GM18907 (cell line): ENCODE measurements at regions not wholly inside any gene's neighbourhood (a gene's known extent, or its start where the extent isn't known, plus 50 kb on each side); places are given as distances from the start of the nearest gene placed in this dataset.
"Not testable (repeated sequence)": the region's sequence is repeated elsewhere in the genome, so short reads cannot be mapped to it uniquely, and the experiment has no call there.

Source experiments
- ATAC-seq: cut with Tn5 transposase; IDR thresholded peaks from one replicate; pipeline ENCODE4 v1.9.1; 2021; ENCODE audit warnings: mild to moderate bottlenecking, moderate library complexity; ENCODE audit not compliant: unreplicated experiment

GRCh38 chr18:29465526-29465925 lies 1288.6 kb upstream of the CDH2 start:
- no peak for ATAC-seq

- ATAC-seq, result no peak
Measured at GRCh38 chr18:29459972-29460371, 1283.0 kb upstream of the CDH2 start.

DNA sequence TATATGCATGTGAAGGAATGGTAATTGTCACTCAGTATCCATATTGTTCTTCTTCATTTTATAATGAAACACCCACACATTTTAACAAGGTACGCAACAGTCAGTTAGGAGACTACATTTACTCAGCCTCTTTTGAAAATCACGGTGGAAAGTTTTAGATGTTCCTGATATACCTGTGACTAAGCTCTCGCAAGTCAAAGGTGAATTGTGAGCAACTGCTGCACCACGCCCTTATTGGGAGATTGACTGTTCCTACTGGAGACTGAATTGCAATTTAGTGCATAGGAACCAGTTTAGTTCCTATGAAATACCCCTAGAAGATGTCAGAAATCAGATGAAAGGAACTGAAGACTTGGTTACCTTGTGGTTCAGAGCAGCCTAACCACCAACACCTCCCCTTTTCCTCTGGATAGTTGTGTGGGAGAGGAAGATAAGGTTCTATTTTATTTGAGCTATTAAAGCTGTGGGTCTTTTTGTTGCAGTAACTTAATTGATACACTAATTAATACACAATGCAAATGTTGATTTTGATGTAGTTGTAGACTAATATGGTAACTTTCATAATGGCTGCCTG lies 1280.5 kb upstream of the CDH2 start:
- ATAC-seq, result no peak

GRCh38 chr18:29449424-29449823 lies 1272.5 kb upstream of the CDH2 start:
- ATAC-seq, result no peak

DNA sequence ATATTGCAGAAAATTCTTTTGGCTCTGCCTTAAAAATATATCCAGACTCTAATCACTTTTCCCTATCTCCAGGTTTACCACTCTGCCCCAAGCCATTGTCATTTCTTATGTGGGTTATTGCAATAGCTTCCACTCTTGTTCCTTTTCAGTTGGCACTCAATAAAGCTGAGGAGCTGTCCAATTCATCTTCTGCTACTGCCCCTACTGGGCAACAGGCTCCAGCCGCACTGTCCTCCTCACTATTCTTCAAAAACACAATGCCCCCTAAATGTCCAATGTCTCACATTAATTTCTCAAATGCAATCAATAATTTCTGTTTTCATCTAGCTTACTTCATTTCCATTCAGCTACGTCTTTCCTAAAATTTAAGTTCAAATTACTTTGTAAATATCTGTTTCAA lies 1262.5 kb upstream of the CDH2 start:
- no peak for ATAC-seq

- ATAC-seq, result no peak
Measured at GRCh38 chr18:29436459-29436858, 1259.5 kb upstream of the CDH2 start.

DNA sequence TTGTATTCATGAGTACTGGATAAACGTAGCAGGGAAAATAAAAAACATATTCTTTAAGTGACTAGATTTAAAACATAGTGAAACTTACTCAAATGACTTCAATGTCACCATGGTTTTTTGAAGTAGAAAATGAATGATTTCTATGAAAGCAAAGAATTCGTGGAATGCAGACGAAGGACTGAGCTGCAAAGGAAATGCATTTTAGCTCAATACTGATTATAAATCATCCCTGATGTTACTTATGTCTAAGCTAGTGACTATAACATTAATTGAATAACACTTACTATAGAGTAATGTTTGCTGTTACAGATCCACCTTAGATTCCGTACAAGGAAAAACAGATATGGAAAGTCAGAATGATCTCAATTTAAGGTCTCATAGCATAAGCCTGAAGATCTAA lies 1257.7 kb upstream of the CDH2 start:
- ATAC-seq, result no peak

GRCh38 chr18:29430416-29430815 lies 1253.5 kb upstream of the CDH2 start:
- no peak for ATAC-seq

DNA sequence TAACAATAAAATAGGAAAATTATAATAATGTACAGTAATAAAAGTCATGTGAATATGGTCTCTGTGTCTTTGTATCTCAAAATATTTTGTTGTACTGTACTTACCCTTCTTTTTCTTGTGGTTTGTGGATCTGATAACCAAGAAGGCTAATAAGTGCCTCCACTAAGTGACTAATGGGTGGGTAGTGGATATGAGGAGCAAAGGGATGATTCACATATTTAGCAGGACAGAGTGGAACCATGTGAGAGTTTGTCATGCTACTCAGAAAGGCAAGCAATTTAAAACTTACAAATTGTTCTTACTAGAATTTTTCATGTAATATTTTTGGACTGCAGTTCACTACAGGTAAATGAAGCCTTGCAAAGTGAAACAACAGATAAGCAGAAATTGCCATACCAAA lies 1241.2 kb upstream of the CDH2 start:
- ATAC-seq, result no peak

- ATAC-seq, result no peak
Measured at GRCh38 chr18:29406996-29407395, 1230.1 kb upstream of the CDH2 start.

DNA sequence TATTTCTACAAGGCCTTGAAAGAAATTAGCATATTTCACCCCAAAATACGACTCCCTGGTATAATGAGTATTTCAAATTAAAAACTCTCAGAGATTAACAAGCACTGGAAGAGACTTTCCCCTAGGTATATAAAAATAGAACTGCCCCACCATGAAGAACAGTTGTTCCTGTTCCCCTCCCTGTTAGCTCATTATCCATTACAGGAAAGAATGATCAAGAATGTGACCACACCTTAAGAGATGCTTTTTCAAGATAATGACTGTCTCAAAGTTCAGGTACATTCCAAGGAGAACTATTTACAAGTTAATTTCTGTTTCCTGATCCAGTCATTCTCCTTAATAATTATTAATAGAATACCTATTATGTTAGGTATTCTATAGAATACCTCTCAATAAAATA lies 1220.6 kb upstream of the CDH2 start:
- no peak for ATAC-seq

- peak; percentile 50 for ATAC-seq
Measured at GRCh38 chr18:29383311-29384273, 1206.7 kb upstream of the CDH2 start.

DNA sequence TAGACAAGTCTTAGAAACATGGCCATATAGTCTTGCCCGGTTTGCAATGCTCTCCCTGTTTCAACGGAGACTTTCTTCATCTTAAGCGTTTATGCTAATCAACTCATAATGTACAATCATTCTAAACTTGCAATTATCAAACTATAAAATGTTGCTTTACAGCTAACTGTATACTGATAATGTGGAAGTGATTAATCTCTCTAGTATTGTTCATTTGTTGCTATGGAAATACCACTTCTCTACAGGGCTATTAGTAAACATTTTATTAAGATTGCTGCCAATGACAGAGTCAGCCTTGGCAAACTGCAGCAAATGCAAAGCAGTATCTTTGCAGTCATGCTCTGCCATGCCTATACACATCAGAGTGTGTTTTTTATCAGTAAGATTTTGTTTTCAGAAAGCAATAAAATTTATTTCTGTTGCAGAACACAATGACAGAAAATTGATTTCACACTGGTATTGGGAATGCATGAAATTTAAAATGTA lies 1201.8 kb upstream of the CDH2 start:
- no peak for ATAC-seq

GRCh38 chr18:29377346-29377745 lies 1200.4 kb upstream of the CDH2 start:
- ATAC-seq, result no peak

DNA sequence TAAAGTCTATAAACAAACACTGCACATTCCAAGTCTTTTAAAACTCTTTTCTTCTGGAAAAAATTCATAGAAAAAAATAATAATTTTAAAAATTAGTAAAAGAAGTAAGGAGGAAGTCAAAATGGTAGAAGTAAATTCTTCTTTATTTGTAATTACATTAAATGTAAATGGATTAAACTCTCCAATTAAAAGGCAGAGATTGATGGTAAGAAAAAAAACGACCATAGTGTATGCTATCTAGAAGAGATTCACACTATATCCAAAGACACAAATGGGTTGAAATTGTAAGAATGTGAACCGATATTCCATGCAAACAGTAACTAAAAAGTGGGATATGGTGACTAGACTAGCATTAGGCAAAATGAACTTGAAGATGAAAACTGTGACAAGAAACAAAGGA lies 1196.1 kb upstream of the CDH2 start:
- no peak for ATAC-seq

DNA sequence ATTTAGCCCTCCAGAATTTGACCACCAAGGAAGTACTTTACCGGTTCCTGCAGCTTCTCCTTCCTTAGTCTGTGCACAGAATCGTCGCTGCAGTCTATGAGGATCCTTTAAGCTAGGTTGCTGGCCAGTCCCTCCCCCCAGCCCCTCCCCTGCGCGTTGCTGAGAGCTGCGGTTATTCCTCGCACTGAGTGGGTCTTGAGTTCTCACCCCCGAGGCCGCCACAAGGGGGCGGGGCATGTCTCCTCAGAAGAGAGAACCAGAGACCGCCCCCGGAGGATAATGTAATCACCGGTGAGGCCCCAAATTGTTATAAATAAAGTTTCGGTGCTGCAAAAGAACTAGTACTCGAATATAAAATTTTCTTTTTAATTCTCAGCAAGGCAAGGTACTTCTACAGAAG lies 1184.9 kb upstream of the CDH2 start:
- no peak for ATAC-seq

DNA sequence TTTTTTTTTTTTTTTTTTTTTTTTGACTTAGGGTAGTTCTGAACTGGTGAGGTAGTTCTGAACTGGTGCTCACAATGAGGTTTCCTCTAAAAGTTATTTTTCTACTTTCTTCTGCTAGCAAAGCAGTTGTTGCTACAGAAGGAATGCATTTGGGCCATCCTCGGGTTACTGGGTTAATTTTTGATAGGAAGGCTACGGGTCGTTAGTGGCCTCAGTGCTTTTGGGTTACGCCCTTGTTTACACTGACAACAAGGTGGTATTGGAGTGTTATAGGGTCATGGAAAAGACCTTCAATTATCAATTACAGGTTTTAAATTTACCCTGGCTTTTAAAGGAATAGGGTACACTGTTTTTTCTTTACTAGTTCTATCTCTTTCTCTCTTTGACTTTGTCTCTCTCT lies 1183.7 kb upstream of the CDH2 start:
- ATAC-seq, result not testable (repeated sequence)

- not testable (repeated sequence) for ATAC-seq
Measured at GRCh38 chr18:29359222-29359621, 1182.3 kb upstream of the CDH2 start.

DNA sequence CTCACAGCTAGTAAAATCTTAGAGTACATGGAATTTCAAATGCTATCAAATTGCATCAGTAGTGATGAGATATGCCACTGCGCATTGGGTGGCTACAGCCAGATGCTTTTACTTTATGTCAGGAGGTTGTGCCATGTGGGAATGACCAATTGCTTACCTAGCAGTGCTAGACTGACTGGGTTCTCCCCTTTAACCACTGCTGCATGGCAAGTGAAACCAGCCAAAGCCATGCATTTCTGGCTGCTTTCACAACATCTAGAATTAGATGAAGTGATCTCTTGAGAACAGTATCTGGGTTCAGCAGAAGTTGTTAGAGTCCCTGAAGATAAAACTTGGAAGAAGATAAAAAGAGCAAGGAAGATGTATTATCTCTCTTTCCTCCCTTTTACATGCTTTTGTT lies 1174.2 kb upstream of the CDH2 start:
- ATAC-seq, result no peak

DNA sequence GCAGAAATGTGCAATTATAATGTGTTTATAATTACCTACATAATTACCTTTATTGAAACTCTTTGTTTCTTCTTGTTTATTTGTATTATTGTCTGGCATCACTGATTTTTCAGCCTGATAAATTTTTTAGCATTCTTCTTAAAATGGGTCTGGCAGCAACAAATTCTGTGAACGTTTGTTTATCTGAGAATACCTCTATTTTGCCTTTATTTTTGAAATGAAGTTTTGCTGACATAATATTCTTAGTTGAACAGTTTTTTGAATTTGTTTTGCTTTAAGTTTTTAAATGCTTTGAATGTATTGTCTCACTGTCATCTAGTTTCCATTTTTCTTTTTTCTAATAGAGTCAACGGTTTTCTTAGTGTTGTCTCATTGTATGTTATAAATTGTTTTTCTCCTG lies 1152.0 kb upstream of the CDH2 start:
- ATAC-seq, result no peak

- no peak for ATAC-seq
Measured at GRCh38 chr18:29326214-29326613, 1149.3 kb upstream of the CDH2 start.

- no peak for ATAC-seq
Measured at GRCh38 chr18:29321561-29321960, 1144.6 kb upstream of the CDH2 start.
